H7 (cell line): ENCODE measurements at regions not wholly inside any gene's neighbourhood (a gene's known extent, or its start where the extent isn't known, plus 50 kb on each side); places are given as distances from the start of the nearest gene placed in this dataset.

Experiments
- DNase-seq: peaks from one replicate; pipeline ENCODE4 v3.0.0; 2012
- H3K27me3 ChIP-seq: 2 replicates; pipeline ENCODE4 v1.6.0; 2011; ENCODE audit warnings: mild to moderate bottlenecking, low read length; ENCODE audit not compliant: control insufficient read depth, insufficient read depth
- H3K36me3 ChIP-seq: replicated peaks from 2 replicates; pipeline ENCODE4 v1.5.1; 2011; ENCODE audit warnings: low read length; ENCODE audit not compliant: control insufficient read depth, insufficient read depth
- H3K4me3 ChIP-seq: 2 replicates; pipeline ENCODE4 v1.5.1; 2011; ENCODE audit warnings: low read depth, mild to moderate bottlenecking, control low read depth, low read length, moderate library complexity; ENCODE audit not compliant: insufficient read depth

GRCh38 chr16:79320956-79321355 lies 279.6 kb downstream of the MAF start:
- H3K4me3 ChIP-seq, result no peak overlapping the region
- no peaks in the 10 kb centered on the region for H3K36me3 ChIP-seq
- DNase-seq, result no peak
- H3K27me3 ChIP-seq, result no peaks in the 10 kb centered on the region

GRCh38 chr16:79318143-79318899 lies 282.2 kb downstream of the MAF start:
- peak; percentile 41 for DNase-seq
- Histone ChIP-seq H3K36me3 (no peaks in the 10 kb centered on the region), H3K4me3 (no peak overlapping the region), H3K27me3 (no peaks in the 10 kb centered on the region)

- DNase-seq, result peak; percentile 28
- no peaks in the 10 kb centered on the region for H3K36me3 ChIP-seq
- H3K27me3 ChIP-seq, result no peaks in the 10 kb centered on the region
- no peak overlapping the region for H3K4me3 ChIP-seq
Measured at GRCh38 chr16:79317521-79317920, 283.0 kb downstream of the MAF start.

- no peaks in the 10 kb centered on the region for H3K36me3 ChIP-seq
- H3K27me3 ChIP-seq, result no peaks in the 10 kb centered on the region
- DNase-seq, result no peak
- no peak overlapping the region for H3K4me3 ChIP-seq
Measured at GRCh38 chr16:79317026-79317425, 283.5 kb downstream of the MAF start.

GRCh38 chr16:79316004-79316458 lies 284.5 kb downstream of the MAF start:
- Histone ChIP-seq H3K36me3 (no peaks in the 10 kb centered on the region), H3K27me3 (no peaks in the 10 kb centered on the region), H3K4me3 (no peak overlapping the region)
- DNase-seq, result no peak

GRCh38 chr16:79312502-79312901 lies 288.0 kb downstream of the MAF start:
- DNase-seq, result no peak
- Histone ChIP-seq H3K36me3 (no peaks in the 10 kb centered on the region), H3K27me3 (no peaks in the 10 kb centered on the region), H3K4me3 (no peak overlapping the region)

- Histone ChIP-seq H3K4me3 (no peak overlapping the region), H3K27me3 (no peaks in the 10 kb centered on the region), H3K36me3 (no peaks in the 10 kb centered on the region)
- DNase-seq, result no peak
Measured at GRCh38 chr16:79310710-79311109, 289.8 kb downstream of the MAF start.

GRCh38 chr16:79309606-79310005 lies 290.9 kb downstream of the MAF start:
- H3K36me3 ChIP-seq, result no peaks in the 10 kb centered on the region
- H3K27me3 ChIP-seq, result no peaks in the 10 kb centered on the region
- no peak overlapping the region for H3K4me3 ChIP-seq
- DNase-seq, result no peak

GRCh38 chr16:79307214-79307613 lies 293.3 kb downstream of the MAF start:
- no peaks in the 10 kb centered on the region for H3K27me3 ChIP-seq
- no peaks in the 10 kb centered on the region for H3K36me3 ChIP-seq
- H3K4me3 ChIP-seq, result no peak overlapping the region
- no peak for DNase-seq

- H3K36me3 ChIP-seq, result no peaks in the 10 kb centered on the region
- H3K27me3 ChIP-seq, result no peaks in the 10 kb centered on the region
- no peak for DNase-seq
- no peak overlapping the region for H3K4me3 ChIP-seq
Measured at GRCh38 chr16:79305074-79305473, 295.5 kb downstream of the MAF start.

- H3K27me3 ChIP-seq, result no peaks in the 10 kb centered on the region
- no peak for DNase-seq
- H3K36me3 ChIP-seq, result no peaks in the 10 kb centered on the region
- H3K4me3 ChIP-seq, result no peak overlapping the region
Measured at GRCh38 chr16:79303959-79304387, 296.6 kb downstream of the MAF start.

GRCh38 chr16:79303206-79303605 lies 297.3 kb downstream of the MAF start:
- Histone ChIP-seq H3K27me3 (no peaks in the 10 kb centered on the region), H3K36me3 (no peaks in the 10 kb centered on the region), H3K4me3 (no peak overlapping the region)
- DNase-seq, result no peak

- Histone ChIP-seq H3K27me3 (no peaks in the 10 kb centered on the region), H3K36me3 (no peaks in the 10 kb centered on the region), H3K4me3 (no peak overlapping the region)
- DNase-seq, result no peak
Measured at GRCh38 chr16:79302731-79303130, 297.8 kb downstream of the MAF start.

- no peak overlapping the region for H3K4me3 ChIP-seq
- H3K36me3 ChIP-seq, result no peaks in the 10 kb centered on the region
- peak; percentile 31 for DNase-seq
- H3K27me3 ChIP-seq, result no peaks in the 10 kb centered on the region
Measured at GRCh38 chr16:79301051-79301450, 299.5 kb downstream of the MAF start.

- H3K36me3 ChIP-seq, result no peaks in the 10 kb centered on the region
- H3K27me3 ChIP-seq, result no peaks in the 10 kb centered on the region
- DNase-seq, result peak; percentile 70
- H3K4me3 ChIP-seq, result no peak overlapping the region
Measured at GRCh38 chr16:79298894-79299799, 301.4 kb downstream of the MAF start.
